Suppressor macrophage (primary cell): ENCODE measurements at regions not wholly inside any gene's neighbourhood (a gene's known extent, or its start where the extent isn't known, plus 50 kb on each side); places are given as distances from the start of the nearest gene placed in this dataset.
"Not testable (repeated sequence)": the region's sequence is repeated elsewhere in the genome, so short reads cannot be mapped to it uniquely, and the experiment has no call there.

ENCODE experiments used
- DNase-seq, 4 experiments: peaks; one replicate each; pipeline ENCODE4 v3.0.0-alpha.2; 2020 to 2022

DNA sequence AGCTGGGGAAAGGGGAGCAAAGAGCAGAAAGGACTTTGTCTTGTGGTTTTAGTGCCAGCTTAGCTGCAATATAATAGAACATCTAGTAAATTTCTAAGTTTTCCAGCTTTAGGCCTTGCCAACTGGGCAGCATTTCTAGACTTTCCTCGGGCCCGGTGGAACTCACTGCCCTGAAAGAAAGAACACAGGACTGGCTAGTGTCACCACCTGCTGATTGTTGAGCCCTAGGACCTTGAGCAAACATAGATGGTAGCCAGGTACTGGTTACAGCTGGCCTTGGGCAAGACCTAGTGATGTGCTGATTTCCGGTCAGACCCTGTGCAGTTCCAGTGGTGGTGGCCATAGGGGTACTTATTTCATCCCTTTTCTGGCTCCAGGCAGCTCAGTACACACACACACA, 753.2 kb upstream of the B3GALT2 start:
- DNase-seq = no peak

- DNase-seq = no peak
Measured at GRCh38 chr1:193937308-193937707, 750.9 kb upstream of the B3GALT2 start.

DNA sequence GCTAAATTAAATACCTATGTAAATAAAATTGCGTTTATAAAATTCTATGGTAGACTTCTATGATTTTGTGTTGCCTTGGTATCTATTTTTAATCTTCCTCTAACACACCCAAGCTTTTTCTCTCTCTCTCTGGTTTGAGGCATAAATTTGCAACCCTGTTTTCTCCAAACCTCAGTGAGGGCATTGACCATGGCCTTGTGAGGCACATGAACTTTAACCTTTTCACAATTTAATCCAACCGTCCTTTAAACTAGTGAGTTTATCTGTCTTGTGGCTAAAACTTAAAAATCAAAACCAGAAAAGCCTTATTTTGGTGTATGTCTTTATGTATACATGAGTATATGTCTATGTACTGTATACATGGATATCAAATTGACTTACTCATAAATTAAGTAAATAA, 746.6 kb upstream of the B3GALT2 start:
- no peak for DNase-seq

DNA sequence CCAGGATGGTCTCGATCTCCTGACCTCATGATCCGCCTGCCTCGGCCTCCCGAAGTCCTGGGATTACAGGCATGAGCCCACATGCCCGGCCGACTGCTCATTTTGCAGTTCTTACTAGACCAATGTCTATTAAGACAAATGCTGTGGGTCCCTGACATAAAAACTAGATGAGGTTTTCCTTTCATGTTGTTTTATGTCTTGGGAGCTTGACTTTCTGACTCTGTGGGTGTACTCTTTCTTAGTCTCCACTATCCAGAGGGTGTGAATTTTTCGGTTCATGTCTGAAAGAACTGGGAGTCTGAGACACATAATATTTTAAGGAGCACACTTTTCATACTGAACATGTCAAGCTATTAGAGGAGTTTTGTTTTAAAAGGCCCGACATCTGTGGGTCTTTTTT, 744.9 kb upstream of the B3GALT2 start:
- DNase-seq = no peak

GRCh38 chr1:193929374-193930033, 743.1 kb upstream of the B3GALT2 start:
- DNase-seq = no peak

GRCh38 chr1:193927550-193927949, 741.1 kb upstream of the B3GALT2 start:
- no peak for DNase-seq

GRCh38 chr1:193926956-193927355, 740.5 kb upstream of the B3GALT2 start:
- DNase-seq = no peak

DNA sequence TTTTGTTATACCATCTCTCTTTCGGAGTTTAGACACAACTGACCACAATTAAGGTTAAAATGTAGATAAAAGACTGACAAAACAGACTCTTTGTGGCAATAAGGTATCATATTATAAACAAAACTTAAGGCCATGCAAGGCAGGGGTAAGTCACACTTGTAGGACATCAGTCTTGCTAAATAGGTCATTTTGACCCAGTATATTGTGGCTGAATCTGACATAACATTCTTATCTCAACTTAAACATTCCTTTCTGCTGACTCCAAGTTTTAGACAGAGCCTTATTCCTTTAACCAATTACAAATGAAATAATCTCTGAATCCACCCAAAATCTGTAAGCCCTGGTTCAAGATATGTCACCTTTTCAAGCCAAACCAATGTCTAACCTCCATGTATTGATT, 733.4 kb upstream of the B3GALT2 start:
- DNase-seq = no peak

- no peak for DNase-seq
Measured at GRCh38 chr1:193916452-193916851, 730.0 kb upstream of the B3GALT2 start.

DNA sequence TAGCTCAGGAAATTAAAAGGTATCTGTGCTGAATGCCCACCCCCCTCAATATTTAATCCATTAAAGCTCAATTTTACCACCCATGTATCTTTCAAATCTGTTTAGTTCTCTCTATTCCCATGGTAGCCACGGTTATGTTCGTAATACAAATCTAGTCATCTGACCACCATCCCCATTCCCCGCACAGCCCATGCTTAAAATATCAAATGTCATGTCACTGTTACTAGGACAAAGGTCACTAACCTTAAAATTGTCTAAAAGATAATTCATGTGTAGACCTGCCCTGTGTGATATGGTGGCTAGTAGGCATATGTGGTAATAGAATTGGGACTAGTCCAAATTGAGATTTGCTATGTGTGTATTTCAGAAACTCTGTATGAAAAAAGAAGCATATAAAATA, 728.5 kb upstream of the B3GALT2 start:
- DNase-seq = no peak

- DNase-seq = no peak
Measured at GRCh38 chr1:193909406-193910082, 723.1 kb upstream of the B3GALT2 start.

GRCh38 chr1:193905288-193906085, 719.1 kb upstream of the B3GALT2 start:
- no peak for DNase-seq

DNA sequence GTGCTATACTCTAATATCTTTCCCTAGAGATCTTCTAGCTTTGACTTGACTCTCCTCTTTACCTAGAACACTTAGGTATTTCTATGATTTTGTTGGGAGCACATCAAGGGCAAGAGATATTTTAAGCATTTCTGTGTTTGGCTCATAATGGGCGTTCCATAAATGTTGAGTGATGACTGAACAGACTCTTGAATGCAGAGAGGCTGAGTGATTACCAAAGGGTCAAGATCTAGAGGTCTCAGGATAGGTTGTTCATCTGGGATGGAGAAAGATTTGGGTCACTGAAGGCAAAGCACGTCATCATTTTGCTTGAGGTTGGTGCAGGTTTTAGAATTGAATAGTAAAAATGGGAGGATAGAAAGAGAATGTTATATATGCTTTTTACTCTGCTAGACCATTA, 705.4 kb upstream of the B3GALT2 start:
- no peak for DNase-seq

- no peak for DNase-seq
Measured at GRCh38 chr1:193890935-193891334, 704.5 kb upstream of the B3GALT2 start.

GRCh38 chr1:193884848-193885558, 698.6 kb upstream of the B3GALT2 start:
- no peak for DNase-seq

DNA sequence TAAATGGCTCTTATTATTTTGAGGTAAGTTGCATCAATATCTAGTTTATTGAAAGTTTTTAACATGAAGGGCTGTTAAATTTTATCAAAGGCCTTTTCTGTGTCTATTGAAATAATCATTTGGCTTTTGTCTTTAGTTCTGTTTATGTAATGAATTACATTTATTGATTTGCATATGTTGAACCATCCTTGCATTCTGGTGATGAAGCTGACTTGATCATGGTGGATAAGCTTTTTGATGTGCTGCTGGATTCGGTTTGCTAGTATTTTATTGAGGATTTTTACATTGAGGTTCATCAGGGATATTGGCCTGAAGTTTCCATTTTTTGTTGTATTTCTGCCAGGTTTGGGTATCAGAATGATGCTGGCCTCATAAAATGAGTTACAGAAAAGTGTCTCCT, 691.5 kb upstream of the B3GALT2 start:
- DNase-seq = not testable (repeated sequence)

GRCh38 chr1:193868425-193868824, 682.0 kb upstream of the B3GALT2 start:
- DNase-seq = no peak

GRCh38 chr1:193856261-193856660, 669.8 kb upstream of the B3GALT2 start:
- DNase-seq = no peak

- DNase-seq = no peak
Measured at GRCh38 chr1:193850745-193851144, 664.3 kb upstream of the B3GALT2 start.

DNA sequence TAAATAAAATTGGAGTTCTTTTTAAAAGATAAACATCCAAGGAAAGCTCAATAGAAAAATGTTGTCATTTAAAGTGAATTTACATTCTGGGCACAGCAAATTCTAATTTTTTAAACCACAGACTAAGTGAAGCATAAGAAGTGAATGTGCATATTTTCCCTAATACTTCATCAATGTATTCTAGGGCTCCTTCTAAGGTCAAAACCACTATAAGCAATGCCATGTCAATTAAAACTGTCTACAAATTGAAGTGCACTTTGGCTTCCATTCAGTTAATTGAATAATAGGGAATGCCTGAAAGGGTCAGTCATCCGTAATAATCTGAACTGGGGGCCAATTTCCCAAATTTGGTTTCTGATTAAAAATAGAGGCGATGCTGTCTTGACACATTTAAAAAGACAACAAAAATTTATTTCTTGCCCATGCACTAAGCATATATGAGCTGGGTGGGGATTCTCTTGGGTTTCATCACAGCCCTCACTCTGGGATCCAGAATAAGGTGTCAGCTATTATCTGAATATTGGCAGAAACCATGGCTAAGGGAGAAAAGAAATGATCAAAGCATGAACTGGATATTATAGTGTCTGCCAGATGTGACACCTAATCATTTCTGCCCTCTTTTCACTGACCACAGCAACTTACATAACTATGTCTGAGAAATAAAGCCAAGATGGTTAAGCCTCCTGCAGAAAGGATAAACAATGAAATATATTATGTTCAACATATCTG, 660.6 kb upstream of the B3GALT2 start:
- DNase-seq = no peak

GRCh38 chr1:193846411-193846810, 660.0 kb upstream of the B3GALT2 start:
- no peak for DNase-seq

GRCh38 chr1:193841857-193842256, 655.4 kb upstream of the B3GALT2 start:
- no peak for DNase-seq
